Trophoblast cell (in vitro differentiated cells and primary cell): ENCODE measurements at regions not wholly inside any gene's neighbourhood (a gene's known extent, or its start where the extent isn't known, plus 50 kb on each side); places are given as distances from the start of the nearest gene placed in this dataset.

ENCODE experiments used
- DNase-seq, 2 donors: peaks; one replicate each; pipeline ENCODE4 v3.0.0-alpha.2; 2016
- H2AFZ ChIP-seq: 2 replicates; pipeline ENCODE4 v1.6.1; 2013; ENCODE audit warnings: low read length, moderate library complexity, mild to moderate bottlenecking; ENCODE audit not compliant: insufficient read depth, poor library complexity
- H2AK5ac ChIP-seq: 2 replicates; pipeline ENCODE4 v1.6.1; 2013; ENCODE audit warnings: mild to moderate bottlenecking, low read length
- H2BK120ac ChIP-seq: 2 replicates; pipeline ENCODE4 v1.6.1; 2013; ENCODE audit warnings: low read length, mild to moderate bottlenecking, moderate library complexity; ENCODE audit not compliant: insufficient read depth, poor library complexity
- H2BK12ac ChIP-seq: 2 replicates; pipeline ENCODE4 v1.6.1; 2013; ENCODE audit warnings: mild to moderate bottlenecking, low read length, moderate library complexity
- H2BK5ac ChIP-seq: 2 replicates; pipeline ENCODE4 v1.6.1; 2013; ENCODE audit warnings: low read length, low read depth, moderate library complexity, mild to moderate bottlenecking; ENCODE audit not compliant: poor library complexity
- H3K14ac ChIP-seq: 2 replicates; pipeline ENCODE4 v1.6.1; 2013; ENCODE audit warnings: mild to moderate bottlenecking, low read length
- H3K18ac ChIP-seq: 2 replicates; pipeline ENCODE4 v1.6.1; 2013; ENCODE audit warnings: mild to moderate bottlenecking, low read length
- H3K23ac ChIP-seq: 2 replicates; pipeline ENCODE4 v1.6.1; 2013; ENCODE audit warnings: low read length
- H3K27ac ChIP-seq: 2 replicates; pipeline ENCODE4 v1.5.1; 2013; ENCODE audit warnings: low read depth, mild to moderate bottlenecking, inconsistent platforms, low read length, moderate library complexity
- H3K27me3 ChIP-seq: 2 replicates; pipeline ENCODE4 v1.6.1; 2013; ENCODE audit warnings: inconsistent platforms, mild to moderate bottlenecking, low read length, moderate library complexity; ENCODE audit not compliant: insufficient read depth
- H3K36me3 ChIP-seq, 2 experiments: 1 replicate in 1 of 2; 2 replicates in 1 of 2; pipeline ENCODE4 v1.6.1; 2013; ENCODE audit warnings: low read length in 2 of 2, mild to moderate bottlenecking in 2 of 2, moderate library complexity in 1 of 2; ENCODE audit not compliant: insufficient read depth in 2 of 2, control insufficient read depth in 1 of 2
- H3K4ac ChIP-seq: 2 replicates; pipeline ENCODE4 v1.6.1; 2013; ENCODE audit warnings: low read depth, mild to moderate bottlenecking, low read length, moderate library complexity
- H3K4me1 ChIP-seq, 2 experiments: 1 replicate in 1 of 2; 2 replicates in 1 of 2; pipeline ENCODE4 v1.6.1; 2013; ENCODE audit warnings: low read length in 2 of 2, mild to moderate bottlenecking in 2 of 2, moderate library complexity in 1 of 2; ENCODE audit not compliant: insufficient read depth in 2 of 2, control insufficient read depth in 1 of 2
- H3K4me2 ChIP-seq: 2 replicates; pipeline ENCODE4 v1.6.1; 2013; ENCODE audit warnings: inconsistent platforms, mild to moderate bottlenecking, low read length, moderate library complexity
- H3K4me3 ChIP-seq: 2 replicates; pipeline ENCODE4 v1.5.1; 2013; ENCODE audit warnings: mild to moderate bottlenecking, low read depth, low read length, inconsistent platforms
- H3K79me1 ChIP-seq: one replicate; pipeline ENCODE4 v1.6.1; 2013; ENCODE audit warnings: low read length
- H3K79me2 ChIP-seq: 2 replicates; pipeline ENCODE4 v1.6.1; 2013; ENCODE audit warnings: low read length, mild to moderate bottlenecking; ENCODE audit not compliant: control insufficient read depth, insufficient read depth, poor library complexity
- H3K9ac ChIP-seq: 2 replicates; pipeline ENCODE4 v1.6.1; 2013; ENCODE audit warnings: mild to moderate bottlenecking, low read length
- H3K9me3 ChIP-seq: 2 replicates; pipeline ENCODE4 v1.6.1; 2013; ENCODE audit warnings: low read depth, mild to moderate bottlenecking, control low read depth, inconsistent platforms, low read length; ENCODE audit not compliant: insufficient read depth
- H4K12ac ChIP-seq: 2 replicates; pipeline ENCODE4 v1.6.1; 2013; ENCODE audit warnings: low read depth, mild to moderate bottlenecking, low read length, moderate library complexity
- H4K8ac ChIP-seq: 2 replicates; pipeline ENCODE4 v1.6.1; 2013; ENCODE audit warnings: low read depth, mild to moderate bottlenecking, low read length, moderate library complexity
- H4K91ac ChIP-seq: one replicate; pipeline ENCODE4 v1.6.1; 2013; ENCODE audit warnings: low read depth, mild to moderate bottlenecking, low read length, moderate library complexity
- whole genome bisulfite sequencing: extraction: QIAGEN DNeasy Blood & Tissue Kit; methylation state at CpG from one replicate; pipeline ENCODE4 v1.1.7; 2013; ENCODE audit warnings: missing lambda C conversion rate; ENCODE audit not compliant: insufficient read length, insufficient coverage; ENCODE audit errors: extremely low coverage; 5-methylcytosine and 5-hydroxymethylcytosine counted together

GRCh38 chr15:31805090-31805662 lies 225.1 kb upstream of the CHRNA7 start:
- H3K4ac ChIP-seq = no peak overlapping the region
- no peaks in the 10 kb centered on the region for H3K79me2 ChIP-seq
- no peak overlapping the region for H3K4me2 ChIP-seq
- H2BK5ac ChIP-seq = no peak overlapping the region
- H3K9me3 ChIP-seq = no peaks in the 10 kb centered on the region
- no peak for DNase-seq
- no peak overlapping the region for H4K91ac ChIP-seq
- H3K79me1 ChIP-seq = no peaks in the 10 kb centered on the region
- no peaks in the 10 kb centered on the region for H3K4me1 ChIP-seq
- H3K36me3 ChIP-seq = no peaks in the 10 kb centered on the region
- no peak overlapping the region for H3K18ac ChIP-seq
- no peak overlapping the region for H3K9ac ChIP-seq
- H4K12ac ChIP-seq = no peak overlapping the region
- no peak overlapping the region for H2BK12ac ChIP-seq
- WGBS = no CpG with 5 or more reads among the region's 5 CpGs
- H3K23ac ChIP-seq = no peak overlapping the region
- no peak overlapping the region for H3K4me3 ChIP-seq
- H3K14ac ChIP-seq = no peak overlapping the region
- H3K27ac ChIP-seq = no peak overlapping the region
- no peak overlapping the region for H4K8ac ChIP-seq
- H3K27me3 ChIP-seq = no peaks in the 10 kb centered on the region
- H2AK5ac ChIP-seq = no peak overlapping the region
- H2AFZ ChIP-seq = no peak overlapping the region
- H2BK120ac ChIP-seq = no peak overlapping the region

- Histone ChIP-seq H3K79me1 (no peaks in the 10 kb centered on the region), H2AFZ (no peak overlapping the region), H3K4ac (no peak overlapping the region), H2BK12ac (no peak overlapping the region), H3K9ac (no peak overlapping the region), H2AK5ac (no peak overlapping the region), H3K27me3 (no peaks in the 10 kb centered on the region), H3K18ac (no peak overlapping the region), H4K8ac (no peak overlapping the region), H2BK5ac (no peak overlapping the region), H3K14ac (no peak overlapping the region), H3K4me1 (no peaks in the 10 kb centered on the region), H3K36me3 (no peaks in the 10 kb centered on the region), H3K9me3 (peaks cover 2% of the 10 kb centered on the region), H3K4me2 (no peak overlapping the region), H3K4me3 (no peak overlapping the region), H2BK120ac (no peak overlapping the region), H3K23ac (no peak overlapping the region), H3K79me2 (no peaks in the 10 kb centered on the region), H3K27ac (no peak overlapping the region), H4K12ac (no peak overlapping the region), H4K91ac (no peak overlapping the region)
- no peak for DNase-seq
Observed at GRCh38 chr15:31806106-31806505, 224.2 kb upstream of the CHRNA7 start.

GRCh38 chr15:31811641-31812040 lies 218.7 kb upstream of the CHRNA7 start:
- H3K14ac ChIP-seq = no peak overlapping the region
- no peak overlapping the region for H3K18ac ChIP-seq
- H3K79me1 ChIP-seq = no peaks in the 10 kb centered on the region
- no peak overlapping the region for H4K12ac ChIP-seq
- no peak overlapping the region for H2AFZ ChIP-seq
- no peak overlapping the region for H3K23ac ChIP-seq
- H2BK12ac ChIP-seq = no peak overlapping the region
- no peak overlapping the region for H3K4ac ChIP-seq
- no peak overlapping the region for H3K4me3 ChIP-seq
- no peaks in the 10 kb centered on the region for H3K4me1 ChIP-seq
- H2BK120ac ChIP-seq = no peak overlapping the region
- peaks cover 5% of the 10 kb centered on the region for H3K9me3 ChIP-seq
- no peak overlapping the region for H4K8ac ChIP-seq
- H3K79me2 ChIP-seq = no peaks in the 10 kb centered on the region
- no peaks in the 10 kb centered on the region for H3K27me3 ChIP-seq
- H4K91ac ChIP-seq = no peak overlapping the region
- H2BK5ac ChIP-seq = no peak overlapping the region
- no peak overlapping the region for H3K9ac ChIP-seq
- no peaks in the 10 kb centered on the region for H3K36me3 ChIP-seq
- H3K4me2 ChIP-seq = no peak overlapping the region
- DNase-seq = no peak
- no peak overlapping the region for H2AK5ac ChIP-seq
- H3K27ac ChIP-seq = no peak overlapping the region
- no CpG with 5 or more reads among the region's 10 CpGs for WGBS

GRCh38 chr15:31814082-31814481 lies 216.2 kb upstream of the CHRNA7 start:
- Histone ChIP-seq H2BK12ac (no peak overlapping the region), H3K36me3 (no peaks in the 10 kb centered on the region), H3K79me1 (no peaks in the 10 kb centered on the region), H3K27ac (no peak overlapping the region), H3K18ac (no peak overlapping the region), H3K9ac (no peak overlapping the region), H3K4me3 (no peak overlapping the region), H3K9me3 (peaks cover 5% of the 10 kb centered on the region), H4K91ac (no peak overlapping the region), H3K4ac (no peak overlapping the region), H4K12ac (no peak overlapping the region), H4K8ac (no peak overlapping the region), H2AFZ (no peak overlapping the region), H3K4me2 (no peak overlapping the region), H3K4me1 (no peaks in the 10 kb centered on the region), H3K27me3 (no peaks in the 10 kb centered on the region), H3K14ac (no peak overlapping the region), H3K79me2 (no peaks in the 10 kb centered on the region), H3K23ac (no peak overlapping the region), H2AK5ac (no peak overlapping the region), H2BK5ac (no peak overlapping the region), H2BK120ac (no peak overlapping the region)
- no CpG with 5 or more reads among the region's 5 CpGs for WGBS
- no peak for DNase-seq
